ENCODE measurements at regions not wholly inside any gene's neighbourhood (a gene's known extent, or its start where the extent isn't known, plus 50 kb on each side); places are given as distances from the start of the nearest gene placed in this dataset.

GRCh38 chr18:78769502-78770105 lies 210.0 kb upstream of the SALL3 start:
- H3K4me3 ChIP-seq (ENCODE audit: low read depth, low read length) = no peak overlapping the region
- no peak for TF ChIP-seq CTCF (IDR thresholded peaks at IDR 0.05; ENCODE audit: low read depth, low read length)
- DNase-seq (ENCODE audit: low read depth, low spot score) = no peak
- in situ Hi-C loops (cut with HindIII; ENCODE audit: low sequenced_read_pairs) = no loop called here

- no peak for TF ChIP-seq CTCF (IDR thresholded peaks at IDR 0.05; ENCODE audit: low read depth, low read length)
- in situ Hi-C loops (cut with HindIII; ENCODE audit: low sequenced_read_pairs) = no loop called here
- DNase-seq (ENCODE audit: low read depth, low spot score) = no peak
- H3K4me3 ChIP-seq (ENCODE audit: low read depth, low read length) = no peak overlapping the region
These were observed 209.3 kb upstream of the SALL3 start for GRCh38 chr18:78770139-78770822.

- DNase-seq (ENCODE audit: low read depth, low spot score) = no peak
- in situ Hi-C loops (cut with HindIII; ENCODE audit: low sequenced_read_pairs) = no loop called here
- TF ChIP-seq CTCF (IDR thresholded peaks at IDR 0.05; ENCODE audit: low read depth, low read length) = no peak
- H3K4me3 ChIP-seq (ENCODE audit: low read depth, low read length) = no peak overlapping the region
These were observed 208.8 kb upstream of the SALL3 start for GRCh38 chr18:78770823-78771139.

- DNase-seq (ENCODE audit: low read depth, low spot score) = no peak
- H3K4me3 ChIP-seq (ENCODE audit: low read depth, low read length) = no peak overlapping the region
- in situ Hi-C loops (cut with HindIII; ENCODE audit: low sequenced_read_pairs) = no loop called here
- no peak for TF ChIP-seq CTCF (IDR thresholded peaks at IDR 0.05; ENCODE audit: low read depth, low read length)
These were observed 207.9 kb upstream of the SALL3 start for GRCh38 chr18:78771496-78772359.

- no peak for TF ChIP-seq CTCF (IDR thresholded peaks at IDR 0.05; ENCODE audit: low read depth, low read length)
- DNase-seq (ENCODE audit: low read depth, low spot score) = no peak
- in situ Hi-C loops (cut with HindIII; ENCODE audit: low sequenced_read_pairs) = no loop called here
- no peak overlapping the region for H3K4me3 ChIP-seq (ENCODE audit: low read depth, low read length)
These were observed 207.0 kb upstream of the SALL3 start for GRCh38 chr18:78772360-78773302.

GRCh38 chr18:78773303-78773755 lies 206.3 kb upstream of the SALL3 start:
- no peak for TF ChIP-seq CTCF (IDR thresholded peaks at IDR 0.05; ENCODE audit: low read depth, low read length)
- no peak overlapping the region for H3K4me3 ChIP-seq (ENCODE audit: low read depth, low read length)

More at GRCh38 chr18:78773303-78773755, 206.3 kb upstream of the SALL3 start:
- no peak for DNase-seq (ENCODE audit: low read depth, low spot score)
- in situ Hi-C loops (cut with HindIII; ENCODE audit: low sequenced_read_pairs) = no loop called here

Data from astrocyte of the spinal cord (primary cell).